HEK293 (cell line): ENCODE measurements at regions not wholly inside any gene's neighbourhood (a gene's known extent, or its start where the extent isn't known, plus 50 kb on each side); places are given as distances from the start of the nearest gene placed in this dataset.

Experiments
- CTCF ChIA-PET: fragments of 350-600 bp; formaldehyde crosslinking; extraction: SDS; loops from one replicate; lab custom pipeline; 2021; ENCODE audit warnings: antibody characterized with exemption; lab: Yijun Ruan, JAX
- POLR2A ChIA-PET: fragments of 300-600 bp; formaldehyde crosslinking; extraction: SDS; loops from one replicate; lab custom pipeline; 2020; ENCODE audit warnings: antibody characterized with exemption, inconsistent platforms; lab: Yijun Ruan, JAX
- H3K27ac ChIP-seq: fragments of 200-500 bp; sonication (Bioruptor generic); 2 replicates; pipeline ENCODE4 v1.5.1; 2014; ENCODE audit warnings: low read depth, low read length, control low read depth, inconsistent platforms; ENCODE audit errors: extremely low read depth
- H3K36me3 ChIP-seq, 2 experiments: fragments of 200-500 bp in 1 of 2; sonication (Bioruptor generic) in 1 of 2; 1 replicate in 1 of 2; 2 replicates in 1 of 2; pipeline ENCODE4 v1.5.1; 2014 to 2017; ENCODE audit warnings: inconsistent platforms in 2 of 2, low read length in 2 of 2; ENCODE audit not compliant: control insufficient read depth in 2 of 2, insufficient read depth in 1 of 2
- H3K4me1 ChIP-seq: fragments of 200-500 bp; sonication (Bioruptor generic); 2 replicates; pipeline ENCODE4 v1.5.1; 2014; ENCODE audit warnings: mild to moderate bottlenecking, low read length, inconsistent platforms; ENCODE audit not compliant: control insufficient read depth, insufficient read depth
- H3K4me3 ChIP-seq: 2 replicates; pipeline ENCODE4 v1.5.1; 2011; ENCODE audit warnings: low read depth, mild to moderate bottlenecking, control low read depth, low read length, moderate library complexity
- H3K9me3 ChIP-seq: fragments of 200-500 bp; sonication (Bioruptor generic); 2 replicates; pipeline ENCODE4 v1.5.1; 2014; ENCODE audit warnings: low read depth, low read length, inconsistent platforms; ENCODE audit not compliant: control insufficient read depth, insufficient read depth
- GLIS1 ChIP-seq: fragments of 450-650 bp; formaldehyde crosslinking; IDR thresholded peaks from 2 replicates; pipeline ENCODE4 v1.5.1; 2016; ENCODE audit warnings: missing biosample characterization, missing genetic modification characterization
- MZF1 ChIP-seq: fragments of 450-650 bp; formaldehyde crosslinking; IDR thresholded peaks from 2 replicates; pipeline ENCODE4 v1.5.1; 2017; ENCODE audit warnings: missing biosample characterization, missing genetic modification characterization, borderline replicate concordance
- SCRT2 ChIP-seq: fragments of 450-650 bp; formaldehyde crosslinking; IDR thresholded peaks from 2 replicates; pipeline ENCODE4 v1.5.1; 2016; ENCODE audit warnings: missing biosample characterization, missing genetic modification characterization
- WT1 ChIP-seq: fragments of 450-650 bp; formaldehyde crosslinking; IDR thresholded peaks from 2 replicates; pipeline ENCODE4 v1.5.1; 2016; ENCODE audit warnings: missing biosample characterization, missing genetic modification characterization
- ZBTB11 ChIP-seq: fragments of 450-650 bp; formaldehyde crosslinking; conservative IDR thresholded peaks from 2 replicates; pipeline ENCODE4 v1.5.1; 2016; ENCODE audit warnings: low read depth, missing biosample characterization, missing genetic modification characterization
- ZBTB17 ChIP-seq: fragments of 450-650 bp; formaldehyde crosslinking; IDR thresholded peaks from 2 replicates; pipeline ENCODE4 v1.5.1; 2016; ENCODE audit warnings: missing biosample characterization, missing genetic modification characterization
- ZIC2 ChIP-seq: fragments of 450-650 bp; formaldehyde crosslinking; IDR thresholded peaks from 2 replicates; pipeline ENCODE4 v1.5.1; 2016; ENCODE audit warnings: missing biosample characterization, missing genetic modification characterization
- ZNF138 ChIP-seq: fragments of 450-650 bp; formaldehyde crosslinking; IDR thresholded peaks from 2 replicates; pipeline ENCODE4 v1.5.1; 2016; ENCODE audit warnings: missing biosample characterization, missing genetic modification characterization, borderline replicate concordance
- ZNF140 ChIP-seq: fragments of 450-650 bp; formaldehyde crosslinking; IDR thresholded peaks from 2 replicates; pipeline ENCODE4 v1.5.1; 2016; ENCODE audit warnings: missing biosample characterization, missing genetic modification characterization
- ZNF302 ChIP-seq: fragments of 450-650 bp; formaldehyde crosslinking; IDR thresholded peaks from 2 replicates; pipeline ENCODE4 v1.5.1; 2016; ENCODE audit warnings: missing biosample characterization, missing genetic modification characterization, low read depth
- ZNF335 ChIP-seq: fragments of 450-650 bp; formaldehyde crosslinking; conservative IDR thresholded peaks from 2 replicates; pipeline ENCODE4 v1.5.1; 2016; ENCODE audit warnings: missing biosample characterization, missing genetic modification characterization
- ZNF37A ChIP-seq: fragments of 450-650 bp; IDR thresholded peaks from 2 replicates; pipeline ENCODE4 v1.5.1; 2018; ENCODE audit warnings: missing biosample characterization, missing genetic modification characterization
- ZNF394 ChIP-seq: fragments of 450-650 bp; formaldehyde crosslinking; IDR thresholded peaks from 2 replicates; pipeline ENCODE4 v1.5.1; 2016; ENCODE audit warnings: missing biosample characterization, missing genetic modification characterization, mild to moderate bottlenecking, moderate library complexity, borderline replicate concordance
- ZNF398 ChIP-seq: fragments of 450-650 bp; formaldehyde crosslinking; IDR thresholded peaks from 2 replicates; pipeline ENCODE4 v1.5.1; 2017; ENCODE audit warnings: missing biosample characterization, missing genetic modification characterization
- ZNF449 ChIP-seq: fragments of 450-650 bp; formaldehyde crosslinking; IDR thresholded peaks from 2 replicates; pipeline ENCODE4 v1.5.1; 2017; ENCODE audit warnings: missing biosample characterization, mild to moderate bottlenecking, missing genetic modification characterization, moderate library complexity
- ZNF624 ChIP-seq: fragments of 450-650 bp; formaldehyde crosslinking; IDR thresholded peaks from 2 replicates; pipeline ENCODE4 v1.5.1; 2017; ENCODE audit warnings: missing biosample characterization, missing genetic modification characterization
- ZNF843 ChIP-seq: fragments of 450-650 bp; formaldehyde crosslinking; IDR thresholded peaks from 2 replicates; pipeline ENCODE4 v1.5.1; 2016; ENCODE audit warnings: missing biosample characterization, missing genetic modification characterization
- TF ChIP-seq, protein P1 (sequence below): IDR thresholded peaks from 2 replicates; pipeline ENCODE4 v1.6.1; 2011; ENCODE audit warnings: mild to moderate bottlenecking, low read depth, low read length, borderline replicate concordance

DNA sequence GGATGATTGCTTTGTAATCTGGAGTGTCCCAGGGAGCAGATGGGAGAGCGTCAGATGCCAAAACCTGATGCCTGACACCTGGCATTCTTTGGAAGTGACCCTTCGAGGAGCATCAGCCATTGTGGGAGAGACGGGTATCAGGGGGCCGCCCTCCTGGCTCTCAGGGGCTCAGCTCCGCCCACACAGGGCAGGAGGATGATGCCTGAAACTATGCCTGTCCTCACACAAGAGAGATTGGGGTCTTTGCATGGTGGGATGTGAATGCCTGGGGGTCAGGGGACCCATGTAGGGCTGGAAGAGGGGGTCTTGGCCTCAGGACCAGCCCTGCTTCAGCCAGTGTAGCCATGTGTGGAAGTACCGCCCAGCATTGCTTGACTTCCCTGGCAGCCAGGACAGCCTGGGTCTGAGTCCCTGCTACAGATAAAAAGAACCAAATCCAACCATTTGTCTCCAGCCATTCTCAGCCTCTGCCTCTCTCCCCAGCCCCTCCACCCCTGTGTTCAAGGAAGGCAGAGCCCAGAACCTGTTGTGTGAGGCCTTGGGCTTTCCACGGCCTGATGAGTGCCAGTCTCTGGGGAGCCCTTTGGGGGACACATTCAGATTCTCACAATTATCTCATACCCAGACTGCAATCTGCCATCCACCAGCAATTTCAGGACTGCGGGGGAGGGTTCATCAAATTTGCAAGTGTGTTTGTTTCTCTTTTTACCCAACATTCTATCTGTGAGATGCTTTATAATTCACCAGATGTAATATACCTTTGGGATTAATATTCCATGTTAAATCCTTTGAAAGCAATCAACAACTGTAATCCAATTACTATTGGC lies 371.2 kb downstream of the PREX1 start:
- H3K9me3 ChIP-seq, result no peaks in the 10 kb centered on the region
- H3K27ac ChIP-seq, result no peak overlapping the region
- no peaks in the 10 kb centered on the region for H3K4me1 ChIP-seq
- ChIA-PET CTCF (no interaction called here), POLR2A (no interaction called here)
- H3K36me3 ChIP-seq, result no peaks in the 10 kb centered on the region
- no peak for TF ChIP-seq WT1 (tag by site-specific recombination)
- no peak; the same call in 1 of the 2 replicates for TF ChIP-seq ZNF335 (tag by site-specific recombination)
- TF ChIP-seq ZBTB17 (tag by site-specific recombination), result peak; percentile 40; the same call in 1 of the 2 replicates
- TF ChIP-seq ZNF138, result no peak
- no peak for TF ChIP-seq ZNF398 (tag by site-specific recombination)
- TF ChIP-seq, protein P1, sequence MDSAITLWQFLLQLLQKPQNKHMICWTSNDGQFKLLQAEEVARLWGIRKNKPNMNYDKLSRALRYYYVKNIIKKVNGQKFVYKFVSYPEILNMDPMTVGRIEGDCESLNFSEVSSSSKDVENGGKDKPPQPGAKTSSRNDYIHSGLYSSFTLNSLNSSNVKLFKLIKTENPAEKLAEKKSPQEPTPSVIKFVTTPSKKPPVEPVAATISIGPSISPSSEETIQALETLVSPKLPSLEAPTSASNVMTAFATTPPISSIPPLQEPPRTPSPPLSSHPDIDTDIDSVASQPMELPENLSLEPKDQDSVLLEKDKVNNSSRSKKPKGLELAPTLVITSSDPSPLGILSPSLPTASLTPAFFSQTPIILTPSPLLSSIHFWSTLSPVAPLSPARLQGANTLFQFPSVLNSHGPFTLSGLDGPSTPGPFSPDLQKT, result no peak
- no peak for TF ChIP-seq ZNF302
- no peak for TF ChIP-seq ZNF624
- TF ChIP-seq ZBTB11 (tag by site-specific recombination), result no peak
- H3K4me3 ChIP-seq, result no peak overlapping the region

- Histone ChIP-seq H3K36me3 (no peaks in the 10 kb centered on the region), H3K27ac (no peak overlapping the region), H3K9me3 (no peaks in the 10 kb centered on the region), H3K4me3 (no peak overlapping the region), H3K4me1 (no peaks in the 10 kb centered on the region)
- TF ChIP-seq ZIC2 (peak; percentile 93), ZNF140 (tag by site-specific recombination) (no peak), ZNF37A (no peak), MZF1 (tag by site-specific recombination) (no peak), GLIS1 (peak; percentile 10; the same call in 1 of the 2 replicates), ZNF449 (tag by site-specific recombination) (no peak), SCRT2 (tag by site-specific recombination) (no peak), ZNF394 (tag by site-specific recombination) (no peak), ZNF843 (tag by site-specific recombination) (no peak)
- POLR2A ChIA-PET, result no interaction called here
- CTCF ChIA-PET, result no interaction called here
Observed at GRCh38 chr20:48455651-48456365, 372.0 kb downstream of the PREX1 start.
